Keratinocyte (primary cell): ENCODE measurements at regions not wholly inside any gene's neighbourhood (a gene's known extent, or its start where the extent isn't known, plus 50 kb on each side); places are given as distances from the start of the nearest gene placed in this dataset.

ENCODE experiments used
- DNase-seq: peaks from one replicate; pipeline ENCODE4 v3.0.0-alpha.2; 2011; ENCODE audit warnings: low read depth, missing footprints, low spot score
- FAIRE-seq: peaks from 2 replicates; lab custom pipeline; 2011; peaks lifted over from hg19 to GRCh38; lab: Jason Lieb, UNC
- H2AFZ ChIP-seq: 2 replicates; pipeline ENCODE4 v1.6.0; 2012; ENCODE audit warnings: low read length, control low read depth, inconsistent platforms; ENCODE audit not compliant: control insufficient read depth
- H3K27ac ChIP-seq: 2 replicates; pipeline ENCODE4 v1.5.1; 2011; ENCODE audit warnings: low read length; ENCODE audit not compliant: control insufficient read depth, insufficient read depth
- H3K27me3 ChIP-seq: 3 replicates; pipeline ENCODE4 v1.6.0; 2011; ENCODE audit warnings: low read length; ENCODE audit not compliant: control insufficient read depth, insufficient read depth; ENCODE audit errors: extremely low read depth
- H3K36me3 ChIP-seq, 2 experiments: 2 replicates in 1 of 2; 3 replicates in 1 of 2; pipeline ENCODE4 v1.5.1; 2011; ENCODE audit warnings: low read length in 2 of 2, mild to moderate bottlenecking in 1 of 2; ENCODE audit not compliant: control insufficient read depth in 2 of 2, insufficient read depth in 2 of 2; ENCODE audit errors: extremely low read depth in 1 of 2
- H3K4me1 ChIP-seq: 3 replicates; pipeline ENCODE4 v1.5.1; 2011; ENCODE audit warnings: low read length; ENCODE audit not compliant: control insufficient read depth, insufficient read depth; ENCODE audit errors: extremely low read depth
- H3K4me2 ChIP-seq: 3 replicates; pipeline ENCODE4 v1.6.0; 2011; ENCODE audit warnings: low read depth, low read length; ENCODE audit not compliant: control insufficient read depth, insufficient read depth; ENCODE audit errors: extremely low read depth
- H3K4me3 ChIP-seq, 3 experiments: fragments of 200-600 bp in 1 of 3; sonication (generic) in 1 of 3; 2 replicates in 2 of 3; 3 replicates in 1 of 3; pipeline ENCODE4 v1.5.1; 2011 to 2016; ENCODE audit warnings: low read length in 3 of 3, mild to moderate bottlenecking in 3 of 3, control low read depth in 2 of 3, inconsistent platforms in 1 of 3, low read depth in 1 of 3, mixed read lengths in 1 of 3, mixed run types in 1 of 3, moderate library complexity in 1 of 3; ENCODE audit not compliant: control insufficient read depth in 2 of 3, insufficient read depth in 2 of 3; ENCODE audit errors: extremely low read depth in 1 of 3
- H3K79me2 ChIP-seq: 2 replicates; pipeline ENCODE4 v1.6.0; 2012; ENCODE audit warnings: low read length; ENCODE audit not compliant: control insufficient read depth, insufficient read depth
- H3K9ac ChIP-seq: 3 replicates; pipeline ENCODE4 v1.6.0; 2011; ENCODE audit warnings: low read length; ENCODE audit not compliant: control insufficient read depth, insufficient read depth; ENCODE audit errors: extremely low read depth
- H3K9me1 ChIP-seq: 3 replicates; pipeline ENCODE4 v1.6.0; 2011; ENCODE audit warnings: low read length; ENCODE audit not compliant: control insufficient read depth, insufficient read depth; ENCODE audit errors: extremely low read depth
- H3K9me3 ChIP-seq: 2 replicates; pipeline ENCODE4 v1.5.1; 2012; ENCODE audit warnings: low read depth, low read length; ENCODE audit not compliant: control insufficient read depth
- H4K20me1 ChIP-seq: 3 replicates; pipeline ENCODE4 v1.6.0; 2011; ENCODE audit warnings: low read length; ENCODE audit not compliant: control insufficient read depth, insufficient read depth; ENCODE audit errors: extremely low read depth
- CTCF ChIP-seq, 3 experiments: IDR thresholded peaks in 1 of 3; conservative IDR thresholded peaks in 1 of 3; optimal IDR thresholded peaks in 1 of 3; 2 replicates in 2 of 3; 3 replicates in 1 of 3; pipeline versions ENCODE3 to v1.5.1; 2011; ENCODE audit warnings: low read length in 3 of 3, mild to moderate bottlenecking in 3 of 3, moderate library complexity in 2 of 3, control low read depth in 1 of 3, inconsistent platforms in 1 of 3; ENCODE audit not compliant: insufficient read depth in 2 of 3; ENCODE audit errors: extremely low read depth in 1 of 3
- EZH2 ChIP-seq: IDR thresholded peaks from one replicate; pipeline ENCODE4 v1.6.1; 2012; ENCODE audit warnings: inconsistent platforms, mild to moderate bottlenecking, low read length, moderate library complexity
- dilution Hi-C: fragments of 300-500 bp; cut with MboI; formaldehyde crosslinking; loops from one replicate; pipeline ENCODE4 v1.7.0; 2020; ENCODE audit warnings: low sequenced_read_pairs; ENCODE audit not compliant: extremely low pct_ligation_motif_present

GRCh38 chr5:173712609-173713175 is 96.2 kb upstream of the BOD1 start:
- no peak overlapping the region for H3K4me3 ChIP-seq
- H3K9ac ChIP-seq = no peak overlapping the region
- H3K27me3 ChIP-seq = no peaks in the 10 kb centered on the region
- H3K79me2 ChIP-seq = no peaks in the 10 kb centered on the region
- no peaks in the 10 kb centered on the region for H3K36me3 ChIP-seq
- H2AFZ ChIP-seq = no peak overlapping the region
- no peaks in the 10 kb centered on the region for H3K9me1 ChIP-seq
- dilution Hi-C loops = no loop called here
- peaks cover 16% of the 10 kb centered on the region for H3K4me1 ChIP-seq
- H3K27ac ChIP-seq = no peak overlapping the region
- TF ChIP-seq CTCF (optimal IDR thresholded peaks at IDR 0.05 in 1 of 3, IDR thresholded peaks at IDR 0.05 in 1 of 3, conservative IDR thresholded peaks at IDR 0.05 in 1 of 3; ENCODE audit: extremely low read depth in 1 of 3, insufficient read depth in 2 of 3, low read length in 3 of 3) (no peak), EZH2 (no peak)
- DNase-seq = no peak
- H3K9me3 ChIP-seq = no peaks in the 10 kb centered on the region
- no peak for FAIRE-seq
- H3K4me2 ChIP-seq = no peak overlapping the region
- H4K20me1 ChIP-seq = no peaks in the 10 kb centered on the region

- Histone ChIP-seq H3K79me2 (no peaks in the 10 kb centered on the region), H3K27me3 (no peaks in the 10 kb centered on the region), H3K4me1 (peaks cover 16% of the 10 kb centered on the region), H3K9ac (no peak overlapping the region), H3K4me2 (peak overlapping the region; percentile 4), H2AFZ (no peak overlapping the region), H3K27ac (no peak overlapping the region), H3K36me3 (no peaks in the 10 kb centered on the region), H3K9me3 (no peaks in the 10 kb centered on the region), H3K4me3 (no peak overlapping the region), H3K9me1 (no peaks in the 10 kb centered on the region), H4K20me1 (no peaks in the 10 kb centered on the region)
- FAIRE-seq (no peak), DNase-seq (peak; percentile 53)
- dilution Hi-C loops = no loop called here
- TF ChIP-seq CTCF (optimal IDR thresholded peaks at IDR 0.05 in 1 of 3, IDR thresholded peaks at IDR 0.05 in 1 of 3, conservative IDR thresholded peaks at IDR 0.05 in 1 of 3; ENCODE audit: extremely low read depth in 1 of 3, insufficient read depth in 2 of 3, low read length in 3 of 3) (no peak), EZH2 (no peak)
These were observed 98.3 kb upstream of the BOD1 start for GRCh38 chr5:173714551-173715428.
